ENCODE measurements at regions not wholly inside any gene's neighbourhood (a gene's known extent, or its start where the extent isn't known, plus 50 kb on each side); places are given as distances from the start of the nearest gene placed in this dataset.

DNA sequence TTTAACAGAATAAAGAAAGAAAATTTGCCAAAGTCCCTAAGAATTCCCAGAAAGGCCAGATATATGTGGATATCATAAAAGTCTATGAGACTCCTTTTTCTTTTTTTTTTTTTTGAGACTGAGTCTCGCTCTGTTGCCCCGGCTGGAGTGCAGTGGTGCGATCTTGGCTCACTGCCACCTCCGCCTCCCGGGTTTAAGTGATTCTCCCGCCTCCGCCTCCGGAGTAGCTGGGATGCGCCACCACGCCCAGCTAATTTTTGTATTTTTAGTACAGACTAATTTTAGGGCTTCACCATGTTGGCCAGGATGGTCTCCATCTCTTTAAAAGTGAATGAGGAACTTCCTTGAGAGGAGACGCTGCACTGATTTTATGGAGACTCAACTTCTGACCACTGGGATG is 335.2 kb downstream of the FBXO15 start:
- DNase-seq (ENCODE audit: extremely low spot score, insufficient read length, low read depth) (no peak), FAIRE-seq (no peak)

GRCh38 chr18:73807551-73808192 is 340.0 kb downstream of the FBXO15 start:
- DNase-seq (ENCODE audit: extremely low spot score, insufficient read length, low read depth) (no peak), FAIRE-seq (no peak)

- DNase-seq (ENCODE audit: extremely low spot score, insufficient read length, low read depth), result no peak
- FAIRE-seq, result no peak
Measured at GRCh38 chr18:73805991-73806390, 341.6 kb downstream of the FBXO15 start.

DNA sequence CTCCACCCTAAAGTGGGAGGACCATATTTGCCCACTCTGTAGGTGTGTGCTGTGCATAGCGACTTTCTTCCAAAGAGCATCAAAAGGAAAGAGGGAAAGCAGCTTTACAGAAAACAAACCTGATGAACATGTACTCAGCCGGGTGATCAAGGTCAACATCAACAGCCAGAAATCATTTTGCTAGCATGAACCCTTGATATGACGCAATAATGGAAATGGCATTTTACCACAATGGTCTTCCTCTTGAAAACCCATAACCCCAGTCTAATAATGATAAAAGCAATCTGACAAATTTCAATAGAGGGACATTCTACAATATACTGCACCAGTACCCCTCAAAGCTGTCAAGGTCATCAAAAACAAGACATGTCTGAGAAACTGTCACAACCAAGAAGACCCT is 350.2 kb downstream of the FBXO15 start:
- DNase-seq (ENCODE audit: extremely low spot score, insufficient read length, low read depth), result no peak
- no peak for FAIRE-seq

- FAIRE-seq (no peak), DNase-seq (ENCODE audit: extremely low spot score, insufficient read length, low read depth) (no peak)
Measured at GRCh38 chr18:73793386-73793785, 354.2 kb downstream of the FBXO15 start.

DNA sequence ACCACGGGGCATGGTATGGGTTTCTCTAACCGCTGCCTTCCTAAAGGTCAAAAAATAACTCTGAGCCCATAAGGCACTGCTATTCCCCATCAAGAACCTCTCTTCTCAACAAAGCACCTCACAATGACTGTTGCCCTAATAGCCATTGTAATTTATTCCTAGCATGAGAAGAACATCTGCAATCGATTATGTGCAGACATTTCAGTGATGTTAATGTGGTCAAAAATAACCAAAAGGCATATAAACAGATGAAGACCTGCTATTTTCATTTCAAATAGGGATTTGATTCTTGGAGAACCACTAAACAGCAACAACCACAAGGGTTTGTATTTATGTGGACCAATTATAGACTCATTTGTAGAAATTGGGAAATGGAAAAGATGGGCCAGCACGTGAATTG is 356.6 kb downstream of the FBXO15 start:
- DNase-seq (ENCODE audit: extremely low spot score, insufficient read length, low read depth), result no peak

GRCh38 chr18:73790587-73790986 is 357.0 kb downstream of the FBXO15 start:
- no peak for FAIRE-seq
- DNase-seq (ENCODE audit: extremely low spot score, insufficient read length, low read depth), result no peak

More for the DNA sequence above, 356.6 kb downstream of the FBXO15 start:
- FAIRE-seq, result no peak

DNA sequence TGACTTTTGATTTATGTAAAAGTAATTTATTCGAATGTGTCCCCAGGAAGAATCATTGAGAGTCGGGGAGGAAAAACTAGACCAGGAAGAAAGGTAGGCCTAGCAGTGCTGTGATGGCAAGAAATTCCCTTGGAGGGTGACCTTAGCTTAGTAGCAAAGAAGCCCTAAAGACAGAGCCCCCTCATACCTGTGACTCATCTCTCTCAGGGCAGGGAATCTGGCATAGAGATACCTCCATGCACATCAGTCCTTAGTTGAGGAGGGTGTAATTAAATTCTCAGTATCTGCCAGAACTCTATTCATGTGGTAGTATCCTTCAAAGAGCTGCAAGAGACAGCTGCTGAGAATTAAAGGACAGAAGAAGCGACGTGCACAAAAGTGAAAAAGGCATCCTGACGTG is 360.3 kb downstream of the FBXO15 start:
- FAIRE-seq (no peak), DNase-seq (ENCODE audit: extremely low spot score, insufficient read length, low read depth) (no peak)

- FAIRE-seq, result no peak
- no peak for DNase-seq (ENCODE audit: extremely low spot score, insufficient read length, low read depth)
Measured at GRCh38 chr18:73785300-73785699, 362.3 kb downstream of the FBXO15 start.

DNA sequence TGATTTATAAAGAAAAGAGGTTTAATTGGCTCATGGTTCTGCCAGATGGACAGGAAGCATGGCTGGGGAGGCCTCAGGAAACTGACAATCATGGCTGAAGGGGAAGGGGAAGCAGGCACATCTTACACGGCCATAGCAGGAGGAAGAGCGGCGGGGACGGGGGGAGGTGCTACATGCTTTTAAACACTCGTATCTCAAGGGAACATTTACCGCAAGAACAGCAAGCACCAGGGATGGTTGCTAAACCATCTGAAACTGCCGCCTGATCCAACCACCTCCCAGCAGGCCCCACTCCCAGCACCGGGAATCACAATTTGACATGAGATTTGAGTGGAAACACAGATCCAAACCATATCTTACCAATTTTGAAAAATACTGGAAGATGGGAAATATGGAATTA is 362.8 kb downstream of the FBXO15 start:
- FAIRE-seq (no peak), DNase-seq (ENCODE audit: extremely low spot score, insufficient read length, low read depth) (no peak)

- DNase-seq (ENCODE audit: extremely low spot score, insufficient read length, low read depth), result no peak
- no peak for FAIRE-seq
Measured at GRCh38 chr18:73782405-73782804, 365.2 kb downstream of the FBXO15 start.

- DNase-seq (ENCODE audit: extremely low spot score, insufficient read length, low read depth) (no peak), FAIRE-seq (no peak)
Measured at GRCh38 chr18:73780218-73780617, 367.4 kb downstream of the FBXO15 start.

DNA sequence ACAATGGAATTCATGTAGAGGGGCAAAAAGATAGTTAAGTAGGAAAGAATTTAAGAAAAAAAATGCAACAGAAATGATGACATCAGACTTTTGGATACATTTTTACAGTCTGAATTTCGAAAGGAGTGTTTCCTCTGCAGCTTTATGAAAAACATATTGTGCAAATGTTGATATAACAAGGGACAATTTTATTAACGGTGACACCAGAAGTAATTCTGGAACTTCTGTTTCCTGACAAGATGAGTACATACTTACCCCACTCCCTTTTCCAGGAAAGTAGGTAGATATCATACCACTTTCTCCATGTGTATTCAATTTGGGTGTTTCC is 369.6 kb downstream of the FBXO15 start:
- FAIRE-seq, result no peak
- no peak for DNase-seq (ENCODE audit: extremely low spot score, insufficient read length, low read depth)

- FAIRE-seq (no peak), DNase-seq (ENCODE audit: extremely low spot score, insufficient read length, low read depth) (no peak)
Measured at GRCh38 chr18:73777356-73778031, 370.1 kb downstream of the FBXO15 start.

DNA sequence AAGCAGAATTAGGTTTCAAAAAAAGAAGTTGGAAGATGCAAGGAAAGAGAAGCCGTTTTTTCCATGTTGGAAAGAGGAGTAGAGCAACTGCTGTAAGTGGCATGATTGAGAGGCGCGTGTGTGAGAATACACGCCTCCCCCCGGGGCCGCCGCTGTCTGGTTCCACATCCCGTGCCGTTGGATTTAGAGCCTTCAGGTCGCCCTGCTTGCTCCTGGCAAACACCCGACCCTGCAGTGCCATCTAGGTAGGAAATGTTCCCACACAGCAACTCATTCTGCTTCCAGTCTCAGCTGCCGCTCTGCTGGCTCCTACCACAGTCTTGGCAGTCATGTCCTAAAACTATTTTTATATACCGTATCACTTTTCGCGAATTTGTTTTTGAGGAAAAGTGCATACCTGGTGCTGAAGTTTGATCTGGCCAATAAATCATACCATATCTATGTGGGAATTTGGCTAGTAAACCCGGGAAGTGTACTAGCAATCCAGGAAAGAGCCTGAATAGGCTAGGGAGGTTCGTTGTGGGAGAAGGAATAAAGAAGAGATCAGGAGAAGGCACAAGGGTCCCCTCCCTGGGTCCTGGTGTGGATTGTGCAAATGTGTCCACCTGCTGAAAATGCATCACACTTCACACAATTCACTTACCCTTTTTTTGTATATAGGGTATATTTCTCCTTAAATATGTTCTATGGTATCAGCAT is 372.7 kb downstream of the FBXO15 start:
- FAIRE-seq, result no peak
- no peak for DNase-seq (ENCODE audit: extremely low spot score, insufficient read length, low read depth)

DNA sequence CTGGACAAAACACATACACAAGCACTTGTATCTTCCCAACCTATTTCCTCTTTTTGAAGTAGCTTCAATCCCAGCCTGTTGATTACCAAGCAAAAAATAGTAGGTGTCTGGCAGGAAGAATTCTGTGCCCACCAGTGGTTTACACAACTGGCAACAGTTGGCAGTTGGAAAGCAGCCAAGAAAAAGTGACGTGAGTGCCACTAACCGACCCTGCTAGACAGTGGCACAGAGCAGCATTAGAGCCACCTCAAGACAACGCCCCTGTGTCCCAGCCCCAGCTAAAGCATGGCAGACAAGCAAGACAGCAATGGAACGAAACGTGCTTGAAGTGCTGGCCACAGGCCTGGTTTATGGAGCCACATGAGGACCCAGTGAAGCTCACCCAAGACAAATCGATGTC is 379.6 kb downstream of the FBXO15 start:
- DNase-seq (ENCODE audit: extremely low spot score, insufficient read length, low read depth) (no peak), FAIRE-seq (no peak)

DNA sequence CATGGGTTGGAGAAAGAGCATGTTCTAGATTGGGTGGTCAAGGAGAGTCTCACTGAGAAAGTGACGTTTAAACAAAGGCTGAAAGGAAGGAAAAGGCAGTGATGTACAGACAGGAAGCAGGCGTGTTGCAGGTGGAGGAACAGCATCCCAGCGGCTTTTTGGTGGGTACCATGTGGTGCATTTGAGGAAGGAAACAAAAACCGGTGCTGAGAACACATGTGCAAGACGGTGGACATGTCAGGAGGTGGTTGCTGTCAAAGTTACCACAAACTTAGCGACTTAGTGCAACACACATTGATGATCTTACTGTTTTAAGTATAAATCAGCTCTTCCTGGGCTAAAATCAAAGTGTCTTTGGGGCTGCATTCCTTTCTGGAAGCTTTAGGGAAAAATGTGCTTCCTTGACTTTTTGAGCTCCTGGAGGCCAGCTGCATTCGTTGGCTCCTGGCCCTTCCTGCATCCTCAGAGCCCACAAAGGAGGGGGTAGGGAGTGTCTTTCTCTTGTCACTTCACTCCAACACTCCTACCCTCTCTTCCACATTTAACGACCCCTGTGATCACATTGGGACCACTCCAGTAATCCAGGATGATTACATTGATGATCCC is 380.6 kb downstream of the FBXO15 start:
- FAIRE-seq (no peak), DNase-seq (ENCODE audit: extremely low spot score, insufficient read length, low read depth) (no peak)

- DNase-seq (ENCODE audit: extremely low spot score, insufficient read length, low read depth) (no peak), FAIRE-seq (no peak)
Measured at GRCh38 chr18:73758446-73758845, 389.2 kb downstream of the FBXO15 start.

- DNase-seq (ENCODE audit: extremely low spot score, insufficient read length, low read depth) (no peak), FAIRE-seq (no peak)
Measured at GRCh38 chr18:73756256-73757091, 391.2 kb downstream of the FBXO15 start.

DNA sequence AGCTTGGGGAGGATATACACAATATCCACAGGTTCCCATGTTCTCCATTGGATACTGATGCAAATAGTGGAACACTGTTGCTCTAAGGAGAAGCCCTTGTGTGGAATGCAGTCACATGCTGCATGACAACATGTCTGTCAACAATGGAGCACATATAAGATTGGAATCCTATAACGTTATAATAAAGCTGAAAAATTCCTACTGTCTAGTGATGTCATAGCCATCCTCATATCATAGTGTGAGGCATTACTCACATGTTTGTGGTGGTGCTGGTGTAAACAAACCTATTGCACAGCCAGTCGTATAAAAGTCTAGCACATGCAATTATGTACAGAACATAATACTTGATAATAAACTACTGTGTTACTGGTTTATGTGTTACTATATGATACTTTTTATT is 394.7 kb downstream of the FBXO15 start:
- DNase-seq (ENCODE audit: extremely low spot score, insufficient read length, low read depth) (no peak), FAIRE-seq (no peak)

All from GM18507 (cell line).